Sigmoid colon (tissue), 4 donors: ENCODE measurements at regions not wholly inside any gene's neighbourhood (a gene's known extent, or its start where the extent isn't known, plus 50 kb on each side); places are given as distances from the start of the nearest gene placed in this dataset.

Source experiments
- EP300 ChIP-seq, 4 donors: sonication (generic); formaldehyde crosslinking; IDR thresholded peaks; one replicate each; pipeline ENCODE4 v1.6.1; 2017; ENCODE audit warnings: antibody characterized with exemption in 4 of 4
- POLR2A ChIP-seq, 2 donors: fragments of 450-650 bp; IDR thresholded peaks; one replicate each; pipeline ENCODE4 v1.6.1; 2016; ENCODE audit warnings: antibody characterized with exemption in 2 of 2, mild to moderate bottlenecking in 2 of 2, moderate library complexity in 2 of 2
- POLR2AphosphoS5 ChIP-seq, 4 donors: sonication (generic); formaldehyde crosslinking; IDR thresholded peaks; one replicate each; pipeline ENCODE4 v1.6.1; 2017; ENCODE audit warnings: antibody characterized with exemption in 4 of 4
- TF ChIP-seq, protein P1 (sequence below), 4 experiments: fragments of 450-650 bp in 3 of 4; fragments of 200-600 bp in 1 of 4; IDR thresholded peaks; one replicate each; pipeline ENCODE4 v1.5.1; 2016 to 2019; ENCODE audit warnings: antibody characterized with exemption in 4 of 4, mild to moderate bottlenecking in 3 of 4, moderate library complexity in 2 of 4

DNA sequence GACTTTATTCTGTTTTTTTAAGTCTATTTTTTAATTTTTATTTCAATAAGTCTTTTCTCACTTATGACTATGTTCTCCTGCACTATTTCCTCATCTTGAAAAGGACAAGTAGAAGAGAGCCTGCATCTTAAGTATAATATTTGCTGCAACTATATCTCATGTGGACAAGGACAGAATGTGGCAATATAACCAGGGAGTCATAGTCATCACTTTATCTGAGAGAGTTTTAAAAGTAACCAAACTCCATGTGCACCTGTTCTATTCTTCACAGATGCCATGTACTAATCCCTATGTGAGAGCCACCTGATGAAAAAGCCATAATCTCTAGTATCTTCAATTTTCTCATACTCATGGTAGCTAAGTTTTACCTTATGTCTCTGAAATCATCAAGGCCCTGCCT lies 104.2 kb upstream of the SOX6 start:
- TF ChIP-seq, protein P1, sequence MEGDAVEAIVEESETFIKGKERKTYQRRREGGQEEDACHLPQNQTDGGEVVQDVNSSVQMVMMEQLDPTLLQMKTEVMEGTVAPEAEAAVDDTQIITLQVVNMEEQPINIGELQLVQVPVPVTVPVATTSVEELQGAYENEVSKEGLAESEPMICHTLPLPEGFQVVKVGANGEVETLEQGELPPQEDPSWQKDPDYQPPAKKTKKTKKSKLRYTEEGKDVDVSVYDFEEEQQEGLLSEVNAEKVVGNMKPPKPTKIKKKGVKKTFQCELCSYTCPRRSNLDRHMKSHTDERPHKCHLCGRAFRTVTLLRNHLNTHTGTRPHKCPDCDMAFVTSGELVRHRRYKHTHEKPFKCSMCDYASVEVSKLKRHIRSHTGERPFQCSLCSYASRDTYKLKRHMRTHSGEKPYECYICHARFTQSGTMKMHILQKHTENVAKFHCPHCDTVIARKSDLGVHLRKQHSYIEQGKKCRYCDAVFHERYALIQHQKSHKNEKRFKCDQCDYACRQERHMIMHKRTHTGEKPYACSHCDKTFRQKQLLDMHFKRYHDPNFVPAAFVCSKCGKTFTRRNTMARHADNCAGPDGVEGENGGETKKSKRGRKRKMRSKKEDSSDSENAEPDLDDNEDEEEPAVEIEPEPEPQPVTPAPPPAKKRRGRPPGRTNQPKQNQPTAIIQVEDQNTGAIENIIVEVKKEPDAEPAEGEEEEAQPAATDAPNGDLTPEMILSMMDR (IDR thresholded peaks at IDR 0.05): no peak
- TF ChIP-seq POLR2A (IDR thresholded peaks at IDR 0.05) (no peak), EP300 (IDR thresholded peaks at IDR 0.05) (no peak), POLR2AphosphoS5 (IDR thresholded peaks at IDR 0.05) (no peak)
